Right kidney (tissue), 1 donor: ENCODE measurements at regions not wholly inside any gene's neighbourhood (a gene's known extent, or its start where the extent isn't known, plus 50 kb on each side); places are given as distances from the start of the nearest gene placed in this dataset.

Source experiments
- DNase-seq: peaks from one replicate; pipeline ENCODE4 v3.0.0-alpha.2; 2016

DNA sequence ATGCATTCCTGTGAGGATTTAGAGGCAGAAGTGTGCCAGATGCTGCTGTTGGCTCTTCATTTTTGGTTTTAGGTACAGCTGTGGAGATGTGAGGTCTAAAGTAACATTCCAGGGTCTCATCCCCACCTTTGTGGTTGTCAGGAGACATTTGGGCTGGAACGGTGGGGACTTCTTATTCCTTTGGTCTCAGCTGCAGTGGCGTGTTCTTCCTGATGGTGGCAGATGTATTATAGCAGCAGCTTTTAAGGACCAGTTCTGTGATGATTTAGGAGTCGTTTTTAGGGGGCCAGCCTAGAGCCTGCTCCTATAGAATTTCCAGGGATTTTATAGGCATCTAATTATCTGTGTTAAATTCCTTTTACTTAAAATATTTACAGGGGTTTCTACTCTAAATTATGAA is 221.0 kb upstream of the EOMES start:
- DNase-seq, result no peak

DNA sequence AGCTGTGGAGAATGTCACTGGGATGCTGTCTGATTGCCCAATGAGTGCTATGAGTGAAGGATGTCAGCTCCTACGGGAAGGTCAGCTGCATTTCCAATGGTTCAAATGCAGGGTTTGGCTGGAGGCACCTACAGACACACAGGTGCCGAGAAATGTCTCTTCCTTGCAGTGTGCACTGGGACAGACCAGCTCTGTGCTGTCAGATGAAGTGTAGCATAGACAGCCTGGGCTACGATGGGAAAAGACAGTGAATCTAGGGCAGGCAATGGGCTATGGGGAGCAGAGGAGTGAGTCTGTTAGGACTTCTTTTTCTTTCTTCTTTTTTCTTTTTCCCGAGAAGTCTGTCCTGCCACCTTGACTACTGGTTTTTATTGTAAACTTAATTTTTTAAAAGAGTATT is 223.1 kb upstream of the EOMES start:
- no peak for DNase-seq

DNA sequence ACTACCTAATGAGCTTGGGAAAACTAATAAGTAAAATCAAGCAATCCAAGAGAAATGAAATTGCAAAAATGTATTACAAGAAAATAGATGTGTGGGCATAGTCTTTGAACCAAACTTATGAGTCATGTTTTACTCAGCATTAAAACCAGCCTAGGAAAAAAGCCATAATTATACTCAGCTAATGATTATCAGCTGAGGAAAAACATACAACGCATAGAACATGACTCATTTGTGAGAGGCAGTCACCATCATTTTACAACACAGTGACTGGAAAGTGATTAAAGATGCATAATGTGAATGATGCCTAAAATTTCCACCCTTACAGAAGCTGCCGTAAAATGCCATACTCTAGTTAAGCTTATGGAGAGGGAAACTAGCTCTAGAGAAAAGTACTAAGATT is 238.0 kb upstream of the EOMES start:
- DNase-seq, result no peak

DNA sequence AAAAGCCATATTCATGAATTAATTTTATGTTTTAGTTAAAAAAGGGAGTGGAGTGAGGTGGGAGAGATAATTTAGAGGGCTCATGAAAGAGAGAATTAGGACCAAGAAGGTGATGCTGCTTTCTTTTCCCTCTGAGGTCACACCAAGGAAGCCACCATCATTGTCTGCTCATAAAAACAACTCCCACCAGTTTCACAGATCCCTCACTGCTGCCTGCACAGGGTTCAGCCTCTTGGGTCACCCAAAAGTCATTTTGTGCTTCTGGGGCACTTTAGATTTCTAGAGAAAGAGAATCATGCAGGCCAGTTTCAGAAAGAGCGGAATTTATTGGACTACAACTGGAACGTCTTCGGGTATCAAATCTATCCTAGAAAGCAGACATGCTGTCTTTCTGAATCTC is 241.4 kb upstream of the EOMES start:
- DNase-seq, result no peak

DNA sequence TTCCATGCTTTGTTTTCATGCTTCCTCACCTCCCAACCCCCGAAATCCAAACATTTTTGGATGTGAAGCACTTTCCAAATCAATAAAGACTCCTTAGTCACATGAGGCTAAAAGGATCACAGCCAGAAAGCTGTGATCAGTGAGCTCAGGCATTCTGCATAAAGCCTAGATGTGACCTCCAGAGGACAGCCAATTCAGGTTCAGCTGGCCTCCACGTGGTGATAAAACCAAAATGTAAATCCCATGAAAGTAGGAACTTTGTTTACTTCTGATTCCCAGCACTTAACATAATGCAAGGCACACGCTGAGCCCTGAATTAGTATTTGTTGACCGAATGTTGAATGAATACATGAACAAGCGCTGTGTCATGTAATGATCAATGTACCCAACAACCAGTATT is 249.5 kb upstream of the EOMES start:
- no peak for DNase-seq

DNA sequence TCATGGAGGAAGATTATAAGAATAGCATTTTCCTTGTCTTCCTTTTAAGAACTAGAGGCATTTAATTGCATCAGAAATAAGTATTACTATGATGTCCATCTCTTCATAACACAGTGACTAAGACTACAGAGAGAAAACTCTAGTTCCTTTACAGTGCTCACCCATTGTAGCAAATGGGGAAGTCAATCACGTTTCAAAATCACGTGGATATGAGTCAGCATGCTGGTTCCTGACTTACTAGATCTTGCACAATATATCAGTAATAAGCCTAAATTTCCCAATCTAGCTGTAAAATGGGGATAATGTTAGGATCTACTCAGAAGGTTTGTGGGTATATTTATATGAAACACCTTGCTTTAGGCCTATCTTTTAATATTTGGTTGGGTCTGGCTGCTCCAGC is 254.8 kb upstream of the EOMES start:
- no peak for DNase-seq

DNA sequence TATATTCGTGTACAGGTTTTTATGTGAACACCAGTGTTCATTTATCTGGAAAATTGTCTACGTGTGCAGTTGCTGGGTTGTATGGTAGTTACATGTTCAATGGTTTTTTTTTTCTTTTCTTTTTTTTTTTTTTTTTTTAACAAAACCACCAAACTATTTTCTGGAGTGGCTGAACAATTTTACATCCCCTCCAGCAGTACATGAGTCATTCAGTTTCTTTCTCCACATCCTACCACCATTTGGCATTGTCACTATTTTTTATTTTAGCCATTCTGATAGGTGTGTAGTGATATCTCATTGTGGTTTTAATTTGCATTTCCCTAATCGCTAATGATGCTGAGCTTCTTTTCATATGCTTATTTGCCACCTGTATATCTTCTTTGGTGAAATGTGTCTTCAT is 256.3 kb upstream of the EOMES start:
- DNase-seq, result no peak

DNA sequence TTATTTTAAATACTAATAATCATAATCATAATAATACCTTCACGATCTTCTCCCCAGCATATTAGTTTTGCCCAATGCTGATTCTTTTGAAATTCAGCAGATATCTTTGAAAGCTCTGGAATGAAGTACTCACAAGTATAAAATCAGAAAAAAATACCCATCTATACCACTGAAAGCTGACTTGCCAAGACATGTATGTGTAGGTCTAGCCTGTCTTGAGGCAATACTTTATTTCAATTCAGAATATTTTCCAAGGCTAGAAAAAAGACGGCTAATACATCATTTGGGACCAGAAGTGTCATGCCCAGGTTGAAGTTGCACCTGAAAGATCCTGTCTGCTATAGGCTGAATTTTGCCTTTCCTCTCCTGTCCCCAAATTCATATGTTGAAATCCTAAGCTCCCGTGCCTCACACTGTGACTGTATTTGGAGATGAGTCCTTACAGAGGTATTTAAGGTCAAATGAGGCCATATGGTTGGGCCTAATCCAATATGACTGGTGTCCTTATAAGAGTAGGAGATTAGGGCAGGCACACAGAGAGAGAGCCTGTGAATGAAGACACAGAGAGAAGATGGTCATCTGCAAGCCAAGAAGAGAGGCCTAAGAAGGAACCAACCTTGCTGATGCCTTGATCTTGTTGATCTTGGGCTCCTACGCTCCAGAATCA is 255.9 kb upstream of the CMC1 start:
- no peak for DNase-seq

DNA sequence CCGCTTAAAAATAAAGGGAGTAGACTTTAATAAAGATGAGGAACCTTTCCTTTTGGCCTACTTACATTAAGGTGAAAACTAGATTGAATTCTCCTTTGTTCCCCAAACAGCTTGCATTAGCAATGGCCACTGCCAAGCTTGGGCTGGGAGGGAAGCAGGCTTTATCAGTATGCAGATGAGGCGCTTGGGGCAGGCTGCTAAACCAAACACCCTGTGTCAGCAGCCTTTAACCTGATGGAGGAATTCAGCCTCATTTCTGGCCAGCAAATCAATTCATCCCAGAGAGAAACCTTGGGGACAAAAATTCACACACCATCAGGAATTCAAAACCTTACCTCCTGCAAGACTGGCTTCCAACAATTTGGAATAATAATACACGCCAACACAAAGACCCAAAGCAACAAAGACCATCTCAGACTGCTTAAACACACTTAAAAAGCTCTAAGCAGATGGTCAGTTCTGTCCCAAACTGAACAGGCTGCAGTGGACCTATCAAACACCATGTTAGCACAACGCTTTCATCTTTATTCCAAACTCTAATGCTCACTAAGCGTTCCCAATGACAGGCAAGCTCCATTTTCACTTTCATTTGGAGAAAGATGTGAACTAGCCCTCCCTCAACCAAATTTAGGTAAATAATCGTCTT is 255.1 kb upstream of the CMC1 start:
- DNase-seq, result no peak

DNA sequence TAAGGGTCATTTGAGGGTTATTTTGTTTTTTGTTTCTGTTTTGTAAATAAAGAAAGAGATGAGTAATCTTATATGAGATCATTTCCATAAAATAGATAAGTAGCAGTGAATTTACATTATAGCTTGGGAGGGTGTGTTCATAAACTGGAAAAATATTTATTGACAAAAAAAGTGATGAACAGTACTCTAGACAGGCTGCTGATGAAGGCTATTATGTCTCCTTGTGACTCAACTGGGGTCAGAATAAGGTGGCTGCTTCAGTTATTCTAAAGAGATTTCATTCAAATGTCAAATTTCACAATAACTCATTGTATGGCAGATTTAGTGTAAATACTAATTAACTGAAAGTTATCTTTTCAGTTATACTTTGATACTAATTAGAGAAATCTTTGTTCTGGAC is 251.1 kb upstream of the CMC1 start:
- DNase-seq, result no peak

DNA sequence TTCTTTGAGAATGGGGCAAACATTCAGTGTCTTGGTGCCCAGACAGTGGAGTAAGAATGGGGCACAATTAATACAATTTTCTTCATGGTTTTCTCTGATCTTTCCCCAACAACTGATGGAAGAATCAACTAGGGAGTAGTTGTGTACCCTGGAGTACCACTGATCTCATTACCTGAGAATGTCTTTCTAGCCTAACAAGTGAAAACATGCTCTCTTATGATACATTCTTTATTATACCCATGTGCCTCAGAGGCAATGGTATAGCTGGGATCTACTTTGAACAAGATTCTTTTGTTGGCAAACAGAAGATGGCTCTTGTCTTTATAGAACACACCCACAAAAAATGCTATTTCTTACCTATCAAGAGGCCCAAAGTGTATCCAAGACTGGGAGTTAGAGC is 250.6 kb upstream of the CMC1 start:
- no peak for DNase-seq

DNA sequence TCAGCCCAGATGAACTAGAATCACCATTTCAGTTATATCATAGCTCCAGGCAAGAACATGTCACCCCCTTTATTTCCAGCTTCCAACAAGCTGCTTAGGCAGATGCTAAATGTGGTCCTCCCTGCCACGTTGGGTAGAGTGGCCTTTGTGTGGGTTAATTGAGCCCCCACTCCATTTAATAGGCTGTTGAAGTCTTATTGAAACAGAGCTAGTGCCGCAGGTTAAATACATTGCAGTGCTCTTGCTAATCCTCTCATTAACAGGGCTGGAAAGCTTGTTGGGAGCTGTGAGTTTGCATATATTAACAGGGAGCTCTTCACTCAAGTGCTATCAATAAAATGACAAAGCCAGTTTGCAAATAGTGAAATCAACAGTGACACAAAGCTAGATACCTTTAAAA is 248.4 kb upstream of the CMC1 start:
- no peak for DNase-seq

DNA sequence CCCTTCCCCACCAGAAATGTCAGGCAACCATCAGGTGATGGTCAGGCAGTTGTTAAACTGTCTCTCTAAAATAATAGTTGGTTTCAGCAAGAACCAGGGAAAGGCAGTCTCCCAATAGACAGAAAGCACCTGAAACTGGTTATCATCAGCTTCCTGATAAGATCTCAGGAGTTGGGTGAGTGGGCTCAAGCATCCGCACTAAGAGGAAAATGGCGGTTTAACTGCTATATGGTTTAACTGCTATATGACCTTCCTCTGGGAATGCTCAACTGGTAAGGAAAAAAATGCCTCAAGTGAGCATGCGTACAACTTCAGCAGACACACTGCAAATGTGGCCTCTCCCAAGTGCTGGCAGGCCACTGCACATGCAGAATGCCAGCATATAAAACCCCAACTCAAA is 240.8 kb upstream of the CMC1 start:
- no peak for DNase-seq

DNA sequence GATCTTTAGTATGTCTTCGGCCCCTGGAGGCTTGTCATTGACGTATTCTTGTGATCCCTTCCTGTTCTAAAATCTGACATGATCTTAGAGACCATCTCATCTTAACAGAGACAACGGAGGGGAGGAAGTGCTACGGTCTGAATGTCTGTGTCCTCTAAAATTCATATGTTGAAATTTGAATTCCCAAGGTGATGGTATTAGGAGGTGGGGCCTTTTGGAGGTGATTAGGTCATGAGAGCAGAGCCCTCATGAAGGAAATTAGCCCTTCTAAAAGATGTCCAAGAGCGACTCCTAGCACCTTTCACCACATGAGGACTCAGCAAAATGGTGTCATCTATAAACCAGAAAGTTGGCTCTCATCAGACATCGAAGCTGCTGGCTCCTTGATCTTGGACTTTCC is 233.2 kb upstream of the CMC1 start:
- DNase-seq, result no peak

DNA sequence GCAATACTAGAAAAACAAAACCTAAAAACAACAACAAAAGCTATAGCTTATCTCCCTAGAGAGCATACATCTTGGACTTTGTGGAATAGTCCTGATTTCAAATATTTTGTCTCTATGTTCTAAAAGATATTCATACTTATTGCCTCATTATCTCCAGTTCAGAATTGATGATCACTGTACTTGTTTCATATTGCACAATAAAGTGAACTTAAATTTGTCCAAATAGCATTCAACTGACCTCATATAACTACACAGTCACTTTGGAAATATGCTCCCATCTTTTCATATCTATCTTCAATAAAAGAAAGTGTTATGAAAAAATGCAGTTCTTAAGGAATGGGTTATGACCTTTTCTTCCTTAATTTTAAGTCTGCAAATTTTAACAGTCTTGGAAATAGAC is 228.6 kb upstream of the CMC1 start:
- DNase-seq, result no peak

DNA sequence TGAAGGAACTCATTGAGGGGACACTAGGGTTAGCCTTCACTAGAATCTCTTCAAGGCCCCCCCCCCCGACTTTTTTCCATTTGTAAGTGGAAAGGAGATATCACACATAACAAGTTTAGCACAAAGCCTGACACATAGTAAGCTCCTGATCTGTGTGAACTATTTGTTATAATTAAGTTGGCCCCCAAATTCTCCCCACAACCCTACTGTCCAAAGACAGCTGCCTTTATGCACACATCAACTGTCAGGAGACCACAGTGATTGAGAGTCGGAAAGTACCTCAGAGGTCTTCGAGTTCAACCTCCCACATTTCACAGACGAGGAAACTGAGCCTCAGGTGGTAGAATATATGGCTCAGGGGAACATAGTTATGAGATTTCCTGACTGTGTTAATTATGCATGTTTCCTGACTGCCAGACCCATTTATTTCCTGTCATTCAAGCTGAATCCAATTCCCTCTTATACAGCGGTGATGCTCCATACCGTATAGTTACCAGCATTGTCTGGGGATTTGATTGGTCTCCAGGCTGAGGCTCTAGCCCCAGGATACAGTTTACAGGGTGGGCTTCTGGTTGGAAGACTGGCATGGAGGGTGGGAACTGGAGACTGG is 227.4 kb upstream of the CMC1 start:
- DNase-seq, result no peak

DNA sequence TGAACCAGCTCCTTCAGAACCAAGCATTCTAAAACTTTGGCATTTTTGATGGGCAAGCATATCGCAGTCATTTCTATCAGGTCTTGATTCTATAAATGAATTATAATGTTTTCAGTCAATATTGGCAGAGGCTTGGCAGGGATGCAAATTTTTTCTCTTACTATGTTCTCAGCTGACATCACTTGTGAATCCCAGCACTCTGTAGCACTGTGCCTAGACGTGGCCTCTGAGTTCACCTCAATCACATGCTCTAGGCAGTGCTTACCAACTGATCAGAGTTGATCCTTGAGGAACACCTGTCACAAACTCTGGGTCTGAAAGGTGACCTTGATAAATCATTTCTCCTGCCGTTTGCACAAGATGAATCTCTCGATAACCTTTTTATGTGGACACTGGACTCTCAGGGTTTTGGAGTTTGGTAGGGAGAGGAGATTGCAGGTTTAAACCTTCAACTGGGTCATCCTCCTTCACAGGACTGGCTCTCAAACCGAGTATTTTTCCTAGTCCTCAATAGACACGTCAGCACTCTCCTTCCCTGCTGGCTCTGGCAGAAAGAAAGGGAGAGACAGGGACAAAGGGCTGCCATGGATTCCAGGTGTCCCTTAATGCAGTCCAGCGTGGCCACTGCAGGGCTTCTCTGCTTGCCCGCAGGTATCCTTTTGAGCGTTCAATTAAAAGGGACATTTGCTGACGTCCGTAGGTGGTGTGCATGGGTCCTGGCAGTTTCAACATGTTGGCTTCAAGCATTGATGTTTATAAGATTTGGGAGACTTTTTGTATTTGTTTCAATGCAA is 222.3 kb upstream of the CMC1 start:
- no peak for DNase-seq

DNA sequence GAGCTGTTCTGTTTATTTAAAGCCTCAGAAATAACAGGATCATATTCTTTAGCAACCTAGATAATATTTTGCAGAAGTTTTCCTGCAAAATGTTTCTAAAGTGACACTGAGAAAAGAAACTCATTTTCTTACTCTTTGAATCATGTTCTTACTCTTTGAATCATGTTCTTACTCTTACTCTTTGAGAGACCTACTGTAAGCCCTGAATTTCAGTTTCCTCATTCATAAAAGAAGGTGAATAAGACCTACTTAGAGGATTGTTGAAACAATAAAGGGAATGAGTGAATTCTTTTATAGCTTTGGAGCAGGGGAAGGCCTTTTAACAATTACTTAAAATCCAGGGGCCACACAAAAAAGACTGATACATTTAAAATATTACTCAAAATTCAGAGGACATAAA is 221.7 kb upstream of the CMC1 start:
- DNase-seq, result no peak

DNA sequence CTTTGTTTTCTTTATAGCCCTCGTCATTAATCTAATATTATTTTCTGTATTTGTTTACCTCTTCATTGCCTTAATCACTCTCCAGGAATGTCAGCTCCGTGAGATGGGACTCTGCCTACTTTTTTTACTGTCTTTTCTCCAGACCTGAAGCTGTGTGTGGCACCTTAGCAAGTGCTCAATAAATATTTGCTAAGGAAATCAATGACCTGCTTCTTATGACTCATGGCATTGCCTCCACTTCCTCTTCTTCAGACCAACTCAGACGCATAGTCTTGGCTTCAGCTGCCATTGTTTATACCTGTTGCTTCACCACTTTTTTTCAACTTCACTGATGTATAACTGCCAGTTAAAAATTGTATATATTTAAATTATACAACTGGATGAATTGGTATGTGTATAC is 218.5 kb upstream of the CMC1 start:
- no peak for DNase-seq

DNA sequence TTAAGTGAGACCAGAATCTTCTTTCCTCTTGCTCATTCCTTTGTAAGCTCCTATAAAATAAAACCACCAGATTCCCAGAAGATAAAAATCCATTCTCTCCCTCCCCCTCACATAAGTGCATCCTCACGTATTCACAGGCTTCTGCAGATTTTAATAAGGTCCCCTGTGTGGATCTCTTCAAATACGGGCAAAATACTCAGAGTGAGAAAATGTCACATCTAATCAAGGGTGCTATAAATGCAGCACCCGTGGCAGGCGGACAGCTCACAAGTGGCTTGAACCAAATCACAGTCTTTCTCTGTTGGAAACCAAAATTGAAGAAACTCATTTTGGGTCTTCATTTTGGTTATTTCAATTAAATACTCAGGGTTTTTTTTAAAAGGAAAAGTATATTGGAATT is 212.9 kb upstream of the CMC1 start:
- no peak for DNase-seq

DNA sequence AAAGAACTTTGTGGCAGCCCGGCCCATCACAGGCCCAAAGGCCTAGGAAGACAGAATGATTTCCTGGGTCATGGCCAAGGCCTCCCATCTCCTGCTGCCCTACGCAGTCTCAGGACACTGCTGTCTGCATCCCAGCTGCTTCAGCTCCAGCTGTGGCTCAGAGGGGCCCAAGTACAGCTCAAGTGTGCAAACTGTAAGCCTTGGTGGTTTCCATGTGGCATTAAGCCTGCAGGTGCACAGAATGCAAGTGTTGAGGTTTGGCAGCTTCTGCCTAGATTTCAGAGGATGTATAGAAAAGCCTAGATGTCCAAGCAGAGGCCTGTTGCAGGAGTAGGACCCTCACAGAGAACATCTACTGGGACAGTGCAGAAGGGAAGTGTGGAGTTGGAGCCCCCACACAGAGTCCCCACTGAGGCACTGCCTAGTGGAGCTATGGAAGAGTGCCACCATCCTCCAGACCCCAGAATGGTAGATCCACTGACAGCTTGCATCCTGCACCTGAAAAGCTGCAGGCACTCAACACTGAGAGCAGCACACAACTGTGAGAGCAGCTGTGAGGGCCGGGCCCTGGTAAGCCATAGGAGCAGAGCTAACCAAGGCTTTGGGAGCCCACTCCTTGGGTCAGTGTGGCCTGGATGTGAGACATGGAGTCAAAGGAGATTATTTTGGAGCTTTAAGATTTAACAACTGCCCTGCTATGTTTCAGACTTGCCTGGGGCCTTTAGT is 208.2 kb upstream of the CMC1 start:
- DNase-seq, result no peak
